ENCODE measurements at regions not wholly inside any gene's neighbourhood (a gene's known extent, or its start where the extent isn't known, plus 50 kb on each side); places are given as distances from the start of the nearest gene placed in this dataset.

GRCh38 chrX:23575281-23575680, 92.0 kb upstream of the PRDX4 start:
- no peak overlapping the region for H3K27ac ChIP-seq (ENCODE audit: low read depth, low read length)
- H2BK5ac ChIP-seq (ENCODE audit: low read length): no peak overlapping the region
- H3K36me3 ChIP-seq (ENCODE audit: control insufficient read depth, insufficient read depth, low read length): no peaks in the 10 kb centered on the region
- H3K18ac ChIP-seq (ENCODE audit: low read length): no peak overlapping the region
- no peak overlapping the region for H2BK15ac ChIP-seq (replicated peaks; ENCODE audit: low read depth)
- H3K79me1 ChIP-seq (ENCODE audit: low read length): no peaks in the 10 kb centered on the region
- DNase-seq: no peak
- no peak overlapping the region for H3K4ac ChIP-seq (ENCODE audit: low read depth, low read length)
- H3K4me1 ChIP-seq (ENCODE audit: control insufficient read depth, low read depth, low read length): no peaks in the 10 kb centered on the region
- no peak overlapping the region for H3K4me3 ChIP-seq (ENCODE audit: low read length)
- no peak overlapping the region for H3K56ac ChIP-seq (ENCODE audit: low read length)
- no peaks in the 10 kb centered on the region for H3K79me2 ChIP-seq (ENCODE audit: control insufficient read depth, insufficient read depth, low read length)
- no peak overlapping the region for H4K5ac ChIP-seq (ENCODE audit: low read length)
- H2BK120ac ChIP-seq (ENCODE audit: low read depth, low read length): no peak overlapping the region
- no peaks in the 10 kb centered on the region for H3K27me3 ChIP-seq (ENCODE audit: insufficient read depth, low read length, poor library complexity)
- H3K4me2 ChIP-seq (ENCODE audit: low read length): no peak overlapping the region
- H2AK5ac ChIP-seq (ENCODE audit: low read length): no peak overlapping the region
- no peak overlapping the region for H3K9ac ChIP-seq (ENCODE audit: low read length)
- no peak overlapping the region for H3K23ac ChIP-seq (ENCODE audit: low read length)
- H4K8ac ChIP-seq (ENCODE audit: low read depth, low read length): no peak overlapping the region

- DNase-seq: no peak
- no peak overlapping the region for H3K4ac ChIP-seq (ENCODE audit: low read depth, low read length)
- H3K4me2 ChIP-seq (ENCODE audit: low read length): no peak overlapping the region
- H2BK120ac ChIP-seq (ENCODE audit: low read depth, low read length): no peak overlapping the region
- no peaks in the 10 kb centered on the region for H3K36me3 ChIP-seq (ENCODE audit: control insufficient read depth, insufficient read depth, low read length)
- H2AK5ac ChIP-seq (ENCODE audit: low read length): no peak overlapping the region
- no peak overlapping the region for H3K23ac ChIP-seq (ENCODE audit: low read length)
- no peak overlapping the region for H3K18ac ChIP-seq (ENCODE audit: low read length)
- WGBS (ENCODE audit: extremely low coverage, insufficient coverage, low lambda C conversion rate): no CpG with 5 or more reads among the region's 1 CpG
- no peaks in the 10 kb centered on the region for H3K27me3 ChIP-seq (ENCODE audit: insufficient read depth, low read length, poor library complexity)
- H3K27ac ChIP-seq (ENCODE audit: low read depth, low read length): no peak overlapping the region
- H4K5ac ChIP-seq (ENCODE audit: low read length): no peak overlapping the region
- no peaks in the 10 kb centered on the region for H3K79me1 ChIP-seq (ENCODE audit: low read length)
- no peak overlapping the region for H3K9ac ChIP-seq (ENCODE audit: low read length)
- no peak overlapping the region for H2BK15ac ChIP-seq (replicated peaks; ENCODE audit: low read depth)
- no peak overlapping the region for H3K56ac ChIP-seq (ENCODE audit: low read length)
- H3K79me2 ChIP-seq (ENCODE audit: control insufficient read depth, insufficient read depth, low read length): no peaks in the 10 kb centered on the region
- no peaks in the 10 kb centered on the region for H3K4me1 ChIP-seq (ENCODE audit: control insufficient read depth, low read depth, low read length)
- H3K4me3 ChIP-seq (ENCODE audit: low read length): no peak overlapping the region
- no peak overlapping the region for H4K8ac ChIP-seq (ENCODE audit: low read depth, low read length)
- H2BK5ac ChIP-seq (ENCODE audit: low read length): no peak overlapping the region
Measured at GRCh38 chrX:23578079-23578478, 89.2 kb upstream of the PRDX4 start.

- H2BK120ac ChIP-seq (ENCODE audit: low read depth, low read length): no peak overlapping the region
- H3K56ac ChIP-seq (ENCODE audit: low read length): no peak overlapping the region
- H3K4me2 ChIP-seq (ENCODE audit: low read length): no peak overlapping the region
- H3K4me3 ChIP-seq (ENCODE audit: low read length): no peak overlapping the region
- H3K27me3 ChIP-seq (ENCODE audit: insufficient read depth, low read length, poor library complexity): no peaks in the 10 kb centered on the region
- H2AK5ac ChIP-seq (ENCODE audit: low read length): no peak overlapping the region
- no peak overlapping the region for H3K4ac ChIP-seq (ENCODE audit: low read depth, low read length)
- H3K79me2 ChIP-seq (ENCODE audit: control insufficient read depth, insufficient read depth, low read length): no peaks in the 10 kb centered on the region
- no peak overlapping the region for H3K23ac ChIP-seq (ENCODE audit: low read length)
- no peaks in the 10 kb centered on the region for H3K36me3 ChIP-seq (ENCODE audit: control insufficient read depth, insufficient read depth, low read length)
- DNase-seq: no peak
- H2BK5ac ChIP-seq (ENCODE audit: low read length): no peak overlapping the region
- H3K27ac ChIP-seq (ENCODE audit: low read depth, low read length): no peak overlapping the region
- no peak overlapping the region for H3K18ac ChIP-seq (ENCODE audit: low read length)
- H3K79me1 ChIP-seq (ENCODE audit: low read length): no peaks in the 10 kb centered on the region
- no peak overlapping the region for H2BK15ac ChIP-seq (replicated peaks; ENCODE audit: low read depth)
- no peak overlapping the region for H4K5ac ChIP-seq (ENCODE audit: low read length)
- H4K8ac ChIP-seq (ENCODE audit: low read depth, low read length): no peak overlapping the region
- H3K4me1 ChIP-seq (ENCODE audit: control insufficient read depth, low read depth, low read length): no peaks in the 10 kb centered on the region
- H3K9ac ChIP-seq (ENCODE audit: low read length): no peak overlapping the region
- WGBS (ENCODE audit: extremely low coverage, insufficient coverage, low lambda C conversion rate): no CpG with 5 or more reads among the region's 4 CpGs
Measured at GRCh38 chrX:23589496-23589895, 77.8 kb upstream of the PRDX4 start.

GRCh38 chrX:23592741-23593140, 74.6 kb upstream of the PRDX4 start:
- no peak overlapping the region for H3K4me2 ChIP-seq (ENCODE audit: low read length)
- H2BK5ac ChIP-seq (ENCODE audit: low read length): no peak overlapping the region
- no peak overlapping the region for H4K5ac ChIP-seq (ENCODE audit: low read length)
- H3K18ac ChIP-seq (ENCODE audit: low read length): no peak overlapping the region
- H3K27ac ChIP-seq (ENCODE audit: low read depth, low read length): no peak overlapping the region
- no peak overlapping the region for H3K23ac ChIP-seq (ENCODE audit: low read length)
- no peaks in the 10 kb centered on the region for H3K36me3 ChIP-seq (ENCODE audit: control insufficient read depth, insufficient read depth, low read length)
- no peak overlapping the region for H3K4ac ChIP-seq (ENCODE audit: low read depth, low read length)
- H3K56ac ChIP-seq (ENCODE audit: low read length): no peak overlapping the region
- no peak overlapping the region for H2AK5ac ChIP-seq (ENCODE audit: low read length)
- no peak overlapping the region for H3K4me3 ChIP-seq (ENCODE audit: low read length)
- WGBS (ENCODE audit: extremely low coverage, insufficient coverage, low lambda C conversion rate): no CpG with 5 or more reads among the region's 5 CpGs
- H3K79me2 ChIP-seq (ENCODE audit: control insufficient read depth, insufficient read depth, low read length): no peaks in the 10 kb centered on the region
- H4K8ac ChIP-seq (ENCODE audit: low read depth, low read length): no peak overlapping the region
- H3K4me1 ChIP-seq (ENCODE audit: control insufficient read depth, low read depth, low read length): no peaks in the 10 kb centered on the region
- no peaks in the 10 kb centered on the region for H3K27me3 ChIP-seq (ENCODE audit: insufficient read depth, low read length, poor library complexity)
- H2BK15ac ChIP-seq (replicated peaks; ENCODE audit: low read depth): no peak overlapping the region
- H2BK120ac ChIP-seq (ENCODE audit: low read depth, low read length): no peak overlapping the region
- DNase-seq: no peak
- H3K79me1 ChIP-seq (ENCODE audit: low read length): no peaks in the 10 kb centered on the region
- H3K9ac ChIP-seq (ENCODE audit: low read length): no peak overlapping the region

GRCh38 chrX:23598575-23598974, 68.7 kb upstream of the PRDX4 start:
- WGBS (ENCODE audit: extremely low coverage, insufficient coverage, low lambda C conversion rate): no CpG with 5 or more reads among the region's 5 CpGs
- DNase-seq: no peak
- no peaks in the 10 kb centered on the region for H3K4me1 ChIP-seq (ENCODE audit: control insufficient read depth, low read depth, low read length)

GRCh38 chrX:23603501-23603900, 63.8 kb upstream of the PRDX4 start:
- Histone ChIP-seq H3K36me3 (ENCODE audit: control insufficient read depth, insufficient read depth, low read length) (no peaks in the 10 kb centered on the region), H3K4me3 (ENCODE audit: low read length) (no peak overlapping the region), H4K5ac (ENCODE audit: low read length) (no peak overlapping the region), H2BK120ac (ENCODE audit: low read depth, low read length) (no peak overlapping the region), H3K4me1 (ENCODE audit: control insufficient read depth, low read depth, low read length) (no peaks in the 10 kb centered on the region), H3K9ac (ENCODE audit: low read length) (no peak overlapping the region), H3K79me2 (ENCODE audit: control insufficient read depth, insufficient read depth, low read length) (no peaks in the 10 kb centered on the region), H3K27me3 (ENCODE audit: insufficient read depth, low read length, poor library complexity) (no peaks in the 10 kb centered on the region), H4K8ac (ENCODE audit: low read depth, low read length) (no peak overlapping the region), H2BK5ac (ENCODE audit: low read length) (no peak overlapping the region), H3K56ac (ENCODE audit: low read length) (no peak overlapping the region), H3K4me2 (ENCODE audit: low read length) (no peak overlapping the region), H3K23ac (ENCODE audit: low read length) (no peak overlapping the region), H3K18ac (ENCODE audit: low read length) (no peak overlapping the region), H3K27ac (ENCODE audit: low read depth, low read length) (no peak overlapping the region), H2AK5ac (ENCODE audit: low read length) (no peak overlapping the region), H3K4ac (ENCODE audit: low read depth, low read length) (no peak overlapping the region), H3K79me1 (ENCODE audit: low read length) (no peaks in the 10 kb centered on the region), H2BK15ac (replicated peaks; ENCODE audit: low read depth) (no peak overlapping the region)
- no CpG with 5 or more reads among the region's 1 CpG for WGBS (ENCODE audit: extremely low coverage, insufficient coverage, low lambda C conversion rate)
- DNase-seq: no peak

More at GRCh38 chrX:23598575-23598974, 68.7 kb upstream of the PRDX4 start:
- Histone ChIP-seq H3K79me1 (ENCODE audit: low read length) (no peaks in the 10 kb centered on the region), H3K79me2 (ENCODE audit: control insufficient read depth, insufficient read depth, low read length) (no peaks in the 10 kb centered on the region), H4K5ac (ENCODE audit: low read length) (no peak overlapping the region), H2AK5ac (ENCODE audit: low read length) (no peak overlapping the region), H2BK15ac (replicated peaks; ENCODE audit: low read depth) (no peak overlapping the region), H4K8ac (ENCODE audit: low read depth, low read length) (no peak overlapping the region), H3K27ac (ENCODE audit: low read depth, low read length) (no peak overlapping the region), H3K4me3 (ENCODE audit: low read length) (no peak overlapping the region), H2BK120ac (ENCODE audit: low read depth, low read length) (no peak overlapping the region), H3K23ac (ENCODE audit: low read length) (no peak overlapping the region), H3K36me3 (ENCODE audit: control insufficient read depth, insufficient read depth, low read length) (no peaks in the 10 kb centered on the region), H3K56ac (ENCODE audit: low read length) (no peak overlapping the region), H3K18ac (ENCODE audit: low read length) (no peak overlapping the region), H2BK5ac (ENCODE audit: low read length) (no peak overlapping the region), H3K27me3 (ENCODE audit: insufficient read depth, low read length, poor library complexity) (no peaks in the 10 kb centered on the region), H3K4me2 (ENCODE audit: low read length) (no peak overlapping the region), H3K4ac (ENCODE audit: low read depth, low read length) (no peak overlapping the region), H3K9ac (ENCODE audit: low read length) (no peak overlapping the region)

Measured in mesendoderm (in vitro differentiated cells).